ENCODE measurements at regions not wholly inside any gene's neighbourhood (a gene's known extent, or its start where the extent isn't known, plus 50 kb on each side); places are given as distances from the start of the nearest gene placed in this dataset.
A peak's percentile ranks its signal among the peaks of the same experiment; 100 is the strongest.

DNA sequence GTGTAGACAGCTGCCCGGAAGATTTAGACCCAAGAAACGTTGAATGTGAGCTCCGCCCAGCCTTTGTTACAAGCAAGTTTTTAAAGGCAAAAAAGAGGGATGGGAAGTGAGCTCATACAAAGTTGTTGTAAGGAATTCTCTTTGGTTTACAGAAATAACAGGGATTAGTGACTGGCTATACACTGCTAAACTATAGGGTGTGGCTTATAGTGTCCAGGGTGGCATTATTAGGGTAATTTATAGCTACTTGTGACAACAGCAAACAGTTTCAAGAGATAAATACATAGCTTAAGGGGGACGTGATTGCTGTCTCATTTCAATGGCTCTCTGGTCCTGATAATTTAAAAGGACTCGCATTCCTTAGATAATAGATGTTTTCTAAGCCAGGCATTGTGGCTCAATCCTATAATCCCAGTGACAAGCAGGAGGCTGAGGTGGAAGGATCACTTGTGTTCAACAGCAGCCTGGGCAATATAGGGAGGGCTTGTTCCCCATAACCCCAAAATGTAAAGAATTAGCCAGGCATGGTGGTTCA lies 66.5 kb upstream of the TGIF1 start:
- no peak for DNase-seq (ENCODE audit: low spot score)
- no peak overlapping the region for H3K4me3 Mint-ChIP-seq

GRCh38 chr18:3384664-3385563 lies 65.1 kb upstream of the TGIF1 start:
- Mint-ChIP-seq H3K4me3 (no peak overlapping the region), H3K4me1 (ENCODE audit: low read depth in 2 of 2) (peaks cover 0 to 2% of the 10 kb centered on the region in 2 donors)

More for the DNA sequence above, 66.5 kb upstream of the TGIF1 start:
- H3K36me3 Mint-ChIP-seq, result no peaks in the 10 kb centered on the region
- peaks cover 4 to 8% of the 10 kb centered on the region in 2 donors for H3K27me3 Mint-ChIP-seq
- ATAC-seq, result no peak
- H3K27ac Mint-ChIP-seq, result no peak overlapping the region
- peaks cover 0 to 2% of the 10 kb centered on the region in 2 donors for H3K4me1 Mint-ChIP-seq (ENCODE audit: low read depth in 2 of 2)
- H3K9me3 Mint-ChIP-seq, result no peaks in the 10 kb centered on the region

DNA sequence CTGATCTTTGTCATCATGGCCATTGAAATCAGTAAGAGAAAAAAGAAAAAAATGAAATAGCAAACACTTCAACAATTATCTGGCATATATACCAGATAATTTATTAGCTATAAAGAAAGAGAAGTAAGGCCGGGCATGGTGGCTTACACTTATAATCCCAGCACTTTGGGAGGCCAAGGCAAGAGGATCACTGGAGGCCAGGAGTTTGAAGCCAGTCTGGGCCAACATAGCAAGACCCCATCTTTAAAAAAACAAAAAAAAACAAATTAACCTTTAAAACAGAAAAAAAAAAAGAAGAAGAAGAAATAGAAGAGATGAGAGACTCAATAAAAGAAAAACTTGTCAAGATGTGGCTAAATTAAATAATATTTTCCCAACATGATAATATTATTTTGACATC lies 61.6 kb upstream of the TGIF1 start:
- no peak overlapping the region for H3K27ac Mint-ChIP-seq
- no peak for ATAC-seq
- no peak overlapping the region for H3K4me3 Mint-ChIP-seq
- H3K4me1 Mint-ChIP-seq (ENCODE audit: low read depth in 2 of 2), result no peaks in the 10 kb centered on the region
- DNase-seq (ENCODE audit: low spot score), result no peak
- peaks cover 5% of the 10 kb centered on the region for H3K9me3 Mint-ChIP-seq
- peaks cover 0 to 9% of the 10 kb centered on the region in 2 donors for H3K27me3 Mint-ChIP-seq
- peaks cover 7% of the 10 kb centered on the region for H3K36me3 Mint-ChIP-seq

More at GRCh38 chr18:3384664-3385563, 65.1 kb upstream of the TGIF1 start:
- ATAC-seq, result no peak
- no peaks in the 10 kb centered on the region for H3K9me3 Mint-ChIP-seq
- no peak for DNase-seq (ENCODE audit: low spot score)
- H3K27me3 Mint-ChIP-seq, result peaks cover 4 to 8% of the 10 kb centered on the region in 2 donors
- H3K36me3 Mint-ChIP-seq, result no peaks in the 10 kb centered on the region
- no peak overlapping the region for H3K27ac Mint-ChIP-seq

GRCh38 chr18:3388980-3389379 lies 61.0 kb upstream of the TGIF1 start:
- DNase-seq (ENCODE audit: low spot score) (no peak), ATAC-seq (no peak)
- Mint-ChIP-seq H3K27me3 (peaks cover 0 to 9% of the 10 kb centered on the region in 2 donors), H3K4me1 (ENCODE audit: low read depth in 2 of 2) (no peaks in the 10 kb centered on the region), H3K9me3 (peaks cover 5% of the 10 kb centered on the region), H3K36me3 (peaks cover 7% of the 10 kb centered on the region), H3K27ac (no peak overlapping the region), H3K4me3 (no peak overlapping the region)

DNA sequence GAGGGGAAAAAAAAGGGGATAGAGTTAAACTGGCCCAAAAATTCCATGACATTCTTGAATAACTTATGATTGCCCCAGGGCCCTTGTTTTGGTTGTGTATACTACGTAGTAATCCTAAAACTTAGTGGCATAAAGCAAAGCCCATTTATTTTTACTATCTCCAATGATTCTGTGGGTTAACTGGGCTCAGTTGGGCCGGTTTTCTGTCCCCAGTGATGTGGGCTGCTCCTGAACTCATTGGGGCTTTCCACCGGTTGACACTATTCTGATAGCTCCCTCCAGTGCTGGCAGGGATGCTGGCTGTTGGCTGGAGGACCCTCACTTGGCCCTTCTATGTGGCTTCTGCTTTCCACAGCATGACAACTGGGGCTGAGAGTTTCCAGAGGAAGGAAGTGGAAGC lies 60.0 kb upstream of the TGIF1 start:
- H3K27ac Mint-ChIP-seq, result no peak overlapping the region
- H3K9me3 Mint-ChIP-seq, result peaks cover 5% of the 10 kb centered on the region
- no peaks in the 10 kb centered on the region for H3K4me1 Mint-ChIP-seq (ENCODE audit: low read depth in 2 of 2)
- no peak for DNase-seq (ENCODE audit: low spot score)
- ATAC-seq, result no peak
- H3K4me3 Mint-ChIP-seq, result no peak overlapping the region
- peaks cover 7% of the 10 kb centered on the region for H3K36me3 Mint-ChIP-seq
- H3K27me3 Mint-ChIP-seq, result peaks cover 0 to 9% of the 10 kb centered on the region in 2 donors

DNA sequence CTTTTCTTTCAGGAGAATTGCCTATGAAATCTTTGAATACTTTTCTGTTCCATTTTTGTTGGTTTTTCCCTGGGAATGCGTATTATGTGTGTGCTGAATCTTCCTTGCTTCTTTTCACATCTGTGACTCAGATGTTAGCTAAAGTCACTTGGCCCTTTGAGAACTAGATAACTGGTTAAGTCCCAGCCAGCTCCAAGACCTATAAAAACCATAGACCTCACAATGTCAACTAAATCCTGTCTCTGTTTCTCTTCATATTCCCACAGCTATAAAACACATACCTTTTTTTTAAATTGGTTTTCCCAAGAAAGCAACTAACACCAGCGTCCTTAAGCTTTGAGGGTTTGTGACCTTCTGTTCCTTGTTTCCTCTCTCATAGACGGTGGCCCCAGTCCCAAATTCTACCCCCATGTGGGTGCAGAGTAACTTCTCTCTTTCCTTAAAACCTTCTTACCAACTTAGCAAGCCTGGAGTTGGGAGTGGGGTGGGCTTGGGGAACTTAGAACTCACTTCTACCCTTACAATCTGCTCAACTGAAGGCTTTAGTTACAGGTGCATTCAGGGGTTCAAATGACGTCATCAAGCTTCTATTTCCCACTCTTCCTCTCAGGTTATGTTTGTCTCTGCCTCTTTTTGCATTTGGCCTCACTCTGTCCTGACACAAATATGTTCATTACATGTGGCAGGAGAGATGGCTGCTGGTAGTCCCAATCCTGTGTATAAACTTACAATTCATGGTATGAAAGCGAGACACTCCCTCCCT lies 58.1 kb upstream of the TGIF1 start:
- H3K4me3 Mint-ChIP-seq, result no peak overlapping the region
- H3K4me1 Mint-ChIP-seq (ENCODE audit: low read depth in 2 of 2), result no peaks in the 10 kb centered on the region
- peaks cover 5% of the 10 kb centered on the region for H3K9me3 Mint-ChIP-seq
- H3K36me3 Mint-ChIP-seq, result peaks cover 7% of the 10 kb centered on the region
- ATAC-seq (no peak), DNase-seq (ENCODE audit: low spot score) (no peak)
- H3K27ac Mint-ChIP-seq, result no peak overlapping the region
- H3K27me3 Mint-ChIP-seq, result peaks cover 0 to 10% of the 10 kb centered on the region in 2 donors

- Mint-ChIP-seq H3K4me3 (no peak overlapping the region), H3K36me3 (peaks cover 7% of the 10 kb centered on the region), H3K4me1 (ENCODE audit: low read depth in 2 of 2) (no peaks in the 10 kb centered on the region), H3K27me3 (peaks cover 0 to 13% of the 10 kb centered on the region in 2 donors), H3K27ac (no peak overlapping the region), H3K9me3 (peaks cover 5% of the 10 kb centered on the region)
- no peak for ATAC-seq
- no peak for DNase-seq (ENCODE audit: low spot score)
These were observed 57.5 kb upstream of the TGIF1 start for GRCh38 chr18:3392467-3392855.

- H3K27me3 Mint-ChIP-seq, result peaks cover 0 to 13% of the 10 kb centered on the region in 2 donors
- H3K9me3 Mint-ChIP-seq, result peaks cover 5% of the 10 kb centered on the region
- H3K4me1 Mint-ChIP-seq (ENCODE audit: low read depth in 2 of 2), result no peaks in the 10 kb centered on the region
- H3K36me3 Mint-ChIP-seq, result peaks cover 7% of the 10 kb centered on the region
- ATAC-seq (peak in 1 of 2 donors; percentile 6), DNase-seq (ENCODE audit: low spot score) (no peak)
- H3K27ac Mint-ChIP-seq, result no peak overlapping the region
- no peak overlapping the region for H3K4me3 Mint-ChIP-seq
These were observed 55.3 kb upstream of the TGIF1 start for GRCh38 chr18:3394648-3395047.

GRCh38 chr18:3395466-3395865 lies 54.5 kb upstream of the TGIF1 start:
- Mint-ChIP-seq H3K27ac (no peak overlapping the region), H3K36me3 (peaks cover 2% of the 10 kb centered on the region)

GRCh38 chr18:3397031-3397750 lies 52.8 kb upstream of the TGIF1 start:
- Mint-ChIP-seq H3K9me3 (no peaks in the 10 kb centered on the region), H3K4me3 (no peak overlapping the region), H3K27me3 (peaks cover 0 to 12% of the 10 kb centered on the region in 2 donors), H3K4me1 (ENCODE audit: low read depth in 2 of 2) (peaks cover 0 to 2% of the 10 kb centered on the region in 2 donors), H3K36me3 (no peaks in the 10 kb centered on the region), H3K27ac (no peak overlapping the region)
- DNase-seq (ENCODE audit: low spot score) (no peak), ATAC-seq (no peak)

More at GRCh38 chr18:3395466-3395865, 54.5 kb upstream of the TGIF1 start:
- peaks cover 2% of the 10 kb centered on the region for H3K9me3 Mint-ChIP-seq
- peaks cover 0 to 13% of the 10 kb centered on the region in 2 donors for H3K27me3 Mint-ChIP-seq
- no peaks in the 10 kb centered on the region for H3K4me1 Mint-ChIP-seq (ENCODE audit: low read depth in 2 of 2)
- ATAC-seq, result no peak
- no peak overlapping the region for H3K4me3 Mint-ChIP-seq
- DNase-seq (ENCODE audit: low spot score), result no peak

- ATAC-seq (no peak), DNase-seq (ENCODE audit: low spot score) (no peak)
- Mint-ChIP-seq H3K4me1 (ENCODE audit: low read depth in 2 of 2) (peaks cover 0 to 2% of the 10 kb centered on the region in 2 donors), H3K4me3 (no peak overlapping the region), H3K27me3 (peaks cover 0 to 9% of the 10 kb centered on the region in 2 donors), H3K27ac (no peak overlapping the region), H3K36me3 (no peaks in the 10 kb centered on the region), H3K9me3 (no peaks in the 10 kb centered on the region)
These were observed 52.2 kb upstream of the TGIF1 start for GRCh38 chr18:3397786-3398185.
